SKM-1 (cell line): ENCODE measurements at regions not wholly inside any gene's neighbourhood (a gene's known extent, or its start where the extent isn't known, plus 50 kb on each side); places are given as distances from the start of the nearest gene placed in this dataset.
"Not testable (repeated sequence)": the region's sequence is repeated elsewhere in the genome, so short reads cannot be mapped to it uniquely, and the experiment has no call there.

Source experiments
- DNase-seq: peaks from one replicate; lab custom pipeline; 2025; ENCODE audit not compliant: unreplicated experiment; lab: John Stamatoyannopoulos, UW

- DNase-seq, result no peak
Measured at GRCh38 chr3:74001436-74001835, 376.7 kb upstream of the PDZRN3 start.

GRCh38 chr3:74000725-74001124, 376.0 kb upstream of the PDZRN3 start:
- DNase-seq, result no peak

GRCh38 chr3:73999501-73999900, 374.8 kb upstream of the PDZRN3 start:
- DNase-seq, result no peak

GRCh38 chr3:73990691-73991090, 365.9 kb upstream of the PDZRN3 start:
- DNase-seq, result not testable (repeated sequence)

- no peak for DNase-seq
Measured at GRCh38 chr3:73966733-73967132, 342.0 kb upstream of the PDZRN3 start.

- DNase-seq, result no peak
Measured at GRCh38 chr3:73964818-73965217, 340.1 kb upstream of the PDZRN3 start.

GRCh38 chr3:73955494-73956070, 330.8 kb upstream of the PDZRN3 start:
- DNase-seq, result no peak

- DNase-seq, result no peak
Measured at GRCh38 chr3:73954506-73954905, 329.8 kb upstream of the PDZRN3 start.

- no peak for DNase-seq
Measured at GRCh38 chr3:73952781-73953180, 328.0 kb upstream of the PDZRN3 start.

- no peak for DNase-seq
Measured at GRCh38 chr3:73950865-73951558, 326.3 kb upstream of the PDZRN3 start.

GRCh38 chr3:73945541-73945940, 320.8 kb upstream of the PDZRN3 start:
- no peak for DNase-seq

- DNase-seq, result no peak
Measured at GRCh38 chr3:73939985-73940384, 315.2 kb upstream of the PDZRN3 start.

- DNase-seq, result no peak
Measured at GRCh38 chr3:73933585-73933984, 308.8 kb upstream of the PDZRN3 start.

GRCh38 chr3:73927203-73927570, 302.4 kb upstream of the PDZRN3 start:
- no peak for DNase-seq

- DNase-seq, result no peak
Measured at GRCh38 chr3:73926360-73927202, 301.8 kb upstream of the PDZRN3 start.

GRCh38 chr3:73925011-73925410, 300.3 kb upstream of the PDZRN3 start:
- no peak for DNase-seq

GRCh38 chr3:73924048-73924447, 299.3 kb upstream of the PDZRN3 start:
- DNase-seq, result no peak

- DNase-seq, result no peak
Measured at GRCh38 chr3:73917643-73918042, 292.9 kb upstream of the PDZRN3 start.

GRCh38 chr3:73915886-73916285, 291.1 kb upstream of the PDZRN3 start:
- no peak for DNase-seq

GRCh38 chr3:73908218-73908617, 283.5 kb upstream of the PDZRN3 start:
- DNase-seq, result no peak

- DNase-seq, result no peak
Measured at GRCh38 chr3:73901686-73902085, 276.9 kb upstream of the PDZRN3 start.
